Common myeloid progenitor, CD34-positive (primary cell): ENCODE measurements at regions not wholly inside any gene's neighbourhood (a gene's known extent, or its start where the extent isn't known, plus 50 kb on each side); places are given as distances from the start of the nearest gene placed in this dataset.

Experiments
- CTCF ChIA-PET: fragments of 350-600 bp; sonication (Branson Sonifier 250); formaldehyde crosslinking; loops from one replicate; lab custom pipeline; 2021; ENCODE audit warnings: antibody characterized with exemption; lab: Charles Lee
- POLR2A ChIA-PET: fragments of 350-600 bp; sonication (Branson Sonifier 250); formaldehyde crosslinking; loops from one replicate; lab custom pipeline; 2021; ENCODE audit warnings: antibody characterized with exemption; lab: Charles Lee
- DNase-seq, 3 donors: peaks; one replicate each; pipeline versions ENCODE4 v3.0.0 to v3.0.0-alpha.2; 2013
- H3K27ac ChIP-seq, 2 experiments: 1 replicate in 1 of 2; 2 replicates in 1 of 2; pipeline ENCODE4 v1.7.0; 2013; ENCODE audit warnings: inconsistent platforms in 2 of 2, low read length in 2 of 2, mild to moderate bottlenecking in 2 of 2, low read depth in 1 of 2, moderate library complexity in 1 of 2; ENCODE audit not compliant: severe bottlenecking in 2 of 2, insufficient read depth in 1 of 2, poor library complexity in 1 of 2
- H3K27me3 ChIP-seq, 5 experiments: replicated peaks in 2 of 5; 1 replicate in 3 of 5; 2 replicates in 2 of 5; pipeline versions ENCODE4 v1.6.1 to v1.7.0; 2013; ENCODE audit warnings: low read length in 4 of 5, mild to moderate bottlenecking in 2 of 5, moderate library complexity in 2 of 5, inconsistent platforms in 1 of 5; ENCODE audit not compliant: insufficient read depth in 5 of 5, control insufficient read depth in 4 of 5
- H3K36me3 ChIP-seq, 4 experiments: 1 replicate in 2 of 4; 2 replicates in 2 of 4; pipeline versions ENCODE4 v1.6.1 to v1.7.0; 2013; ENCODE audit warnings: low read length in 3 of 4, control low read depth in 1 of 4, mild to moderate bottlenecking in 1 of 4; ENCODE audit not compliant: control insufficient read depth in 4 of 4, insufficient read depth in 4 of 4
- H3K4me1 ChIP-seq, 4 experiments: 1 replicate in 3 of 4; 2 replicates in 1 of 4; pipeline versions ENCODE4 v1.6.1 to v1.7.1; 2013; ENCODE audit warnings: low read length in 3 of 4, mild to moderate bottlenecking in 3 of 4, control low read depth in 1 of 4, inconsistent platforms in 1 of 4, moderate library complexity in 1 of 4; ENCODE audit not compliant: control insufficient read depth in 4 of 4, insufficient read depth in 4 of 4; ENCODE audit errors: control extremely low read depth in 1 of 4
- H3K4me3 ChIP-seq, 7 experiments: 1 replicate in 4 of 7; 2 replicates in 3 of 7; pipeline versions ENCODE4 v1.5.1 to v1.7.0; 2013; ENCODE audit warnings: mild to moderate bottlenecking in 7 of 7, low read length in 6 of 7, moderate library complexity in 6 of 7, inconsistent platforms in 2 of 7, low read depth in 2 of 7, control low read depth in 1 of 7; ENCODE audit not compliant: insufficient read depth in 4 of 7, control insufficient read depth in 1 of 7; ENCODE audit errors: extremely low read depth in 1 of 7
- H3K9me3 ChIP-seq, 5 experiments: 1 replicate in 4 of 5; 2 replicates in 1 of 5; pipeline versions ENCODE4 v1.6.1 to v1.7.1; 2013; ENCODE audit warnings: low read length in 4 of 5, mild to moderate bottlenecking in 2 of 5, inconsistent platforms in 1 of 5, low read depth in 1 of 5, moderate library complexity in 1 of 5; ENCODE audit not compliant: control insufficient read depth in 4 of 5, insufficient read depth in 2 of 5; ENCODE audit errors: control extremely low read depth in 1 of 5
- WGBS: methylation state at CpG from one replicate; pipeline ENCODE4 v1.1.5; 2013; ENCODE audit not compliant: insufficient coverage; 5-methylcytosine and 5-hydroxymethylcytosine counted together

DNA sequence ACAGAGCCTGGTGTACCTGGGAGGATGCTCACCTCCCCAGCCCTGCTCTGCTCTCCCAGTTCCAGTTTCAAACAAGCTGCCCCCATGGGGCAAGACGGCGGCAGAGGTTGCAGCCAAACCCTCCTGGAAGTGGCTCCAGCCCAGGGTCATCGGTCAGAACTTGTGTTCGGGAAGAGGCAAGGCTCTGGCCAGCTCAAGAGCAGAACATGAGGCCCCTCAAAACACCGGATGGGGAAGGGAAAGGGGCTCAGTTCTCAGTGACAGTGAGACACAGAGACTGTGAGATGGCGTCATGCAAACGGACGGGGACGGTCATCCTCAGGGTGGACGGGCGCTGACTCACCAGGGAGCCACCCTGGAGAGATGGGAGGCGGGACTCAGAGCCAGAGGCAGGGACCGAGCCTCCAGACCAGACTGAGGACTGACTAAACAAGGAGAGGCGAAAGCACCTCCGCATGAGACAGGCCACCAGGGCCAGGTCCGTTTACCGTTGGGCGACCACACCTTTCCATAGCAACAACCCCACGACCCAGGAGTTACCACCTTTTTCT lies 63.9 kb upstream of the GALNT9 start:
- Histone ChIP-seq H3K36me3 (no peaks in the 10 kb centered on the region), H3K27me3 (peaks cover 0 to 75% (median 12%) of the 10 kb centered on the region in 5 experiments), H3K9me3 (no peaks in the 10 kb centered on the region), H3K27ac (no peak overlapping the region), H3K4me1 (peaks cover 0 to 5% (median 1%) of the 10 kb centered on the region in 4 experiments), H3K4me3 (no peak overlapping the region)
- POLR2A ChIA-PET: no interaction called here
- WGBS: 83% methylated on average over 19 of the region's 19 CpGs
- DNase-seq: no peak
- CTCF ChIA-PET: no interaction called here

DNA sequence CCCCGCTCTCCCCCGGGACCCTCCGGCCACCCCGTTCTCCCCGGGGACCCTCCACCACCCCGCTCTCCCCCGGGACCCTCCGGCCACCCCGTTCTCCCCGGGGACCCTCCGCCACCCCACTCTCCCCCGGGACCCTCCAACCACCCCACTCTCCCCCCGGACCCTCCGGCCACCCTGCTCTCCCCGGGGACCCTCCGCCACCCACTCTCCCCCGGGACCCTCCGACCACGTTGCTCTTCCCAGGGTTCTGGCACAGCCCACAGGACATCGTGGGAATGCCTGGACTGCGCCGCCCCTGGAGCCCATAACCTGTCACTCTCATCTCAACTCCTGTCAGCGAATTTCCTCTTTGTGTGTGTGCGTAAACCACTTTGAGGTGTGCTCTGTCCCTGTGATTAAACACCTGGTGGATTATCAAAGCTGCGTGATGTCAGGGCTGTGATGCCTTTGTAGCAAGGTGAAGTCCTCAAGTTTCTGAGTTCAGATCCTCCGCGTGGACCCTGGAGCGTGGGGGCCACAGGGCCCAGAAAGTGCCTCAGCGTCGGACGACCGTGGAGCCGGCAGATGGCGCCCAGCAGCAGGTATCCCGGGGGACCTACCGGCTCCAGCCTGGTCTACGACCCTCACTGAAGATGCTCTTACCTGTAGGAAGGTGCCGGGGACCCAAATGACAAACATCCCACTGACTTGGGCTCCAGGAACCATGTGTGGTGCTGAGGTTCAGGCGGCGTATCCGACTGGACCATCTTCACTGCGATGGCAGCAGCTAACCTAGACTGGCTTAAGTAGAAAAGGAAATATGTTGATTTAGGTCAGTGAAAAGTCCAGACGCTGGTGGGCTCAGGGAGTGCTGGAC lies 63.2 kb upstream of the GALNT9 start:
- DNase-seq: no peak
- Histone ChIP-seq H3K36me3 (no peaks in the 10 kb centered on the region), H3K27ac (no peak overlapping the region), H3K27me3 (peaks cover 0 to 73% (median 10%) of the 10 kb centered on the region in 5 experiments), H3K4me1 (peaks cover 0 to 5% (median 1%) of the 10 kb centered on the region in 4 experiments), H3K4me3 (no peak overlapping the region), H3K9me3 (no peaks in the 10 kb centered on the region)
- ChIA-PET CTCF (no interaction called here), POLR2A (no interaction called here)
- 76% methylated on average over 22 of the region's 43 CpGs for WGBS

DNA sequence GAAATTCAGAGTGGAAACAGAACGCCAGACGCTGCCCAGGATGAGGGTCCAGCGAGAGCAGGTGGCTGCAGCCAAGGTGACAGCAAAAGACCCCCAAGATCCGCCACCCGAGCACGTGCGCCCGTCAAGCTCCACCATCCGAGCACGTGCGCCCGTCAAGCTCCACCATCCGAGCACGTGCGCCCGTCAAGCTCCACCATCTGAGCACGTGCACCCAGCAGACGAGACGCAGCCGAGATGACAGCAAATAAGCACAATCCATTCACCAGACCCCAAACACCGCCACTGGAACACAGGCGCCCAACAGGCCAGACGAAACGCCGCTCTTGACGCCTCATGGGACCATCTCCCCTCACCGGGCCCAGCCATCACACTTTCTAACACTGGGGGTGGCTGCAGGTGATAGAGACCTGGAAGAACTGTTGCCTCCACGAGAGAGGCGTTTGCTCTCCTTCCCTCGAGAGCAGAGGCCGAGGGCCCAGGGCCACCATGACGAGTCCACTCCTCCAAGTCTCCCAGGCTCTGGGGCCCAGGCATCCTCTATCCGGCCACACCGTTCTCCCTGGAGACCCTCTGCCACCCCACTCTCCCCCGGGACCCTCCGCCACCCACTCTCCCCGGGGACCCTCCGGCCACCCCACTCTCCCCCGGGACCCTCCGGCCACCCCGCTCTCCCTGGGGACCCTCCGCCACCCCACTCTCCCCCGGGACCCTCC lies 62.1 kb upstream of the GALNT9 start:
- H3K36me3 ChIP-seq: no peaks in the 10 kb centered on the region
- 92% methylated on average over 34 of the region's 43 CpGs for WGBS
- POLR2A ChIA-PET: no interaction called here
- CTCF ChIA-PET: no interaction called here
- H3K9me3 ChIP-seq: no peaks in the 10 kb centered on the region
- H3K4me1 ChIP-seq: peaks cover 0 to 5% (median 1%) of the 10 kb centered on the region in 4 experiments
- no peak overlapping the region for H3K4me3 ChIP-seq
- DNase-seq: no peak
- H3K27ac ChIP-seq: no peak overlapping the region
- peaks cover 0 to 72% (median 10%) of the 10 kb centered on the region in 5 experiments for H3K27me3 ChIP-seq

DNA sequence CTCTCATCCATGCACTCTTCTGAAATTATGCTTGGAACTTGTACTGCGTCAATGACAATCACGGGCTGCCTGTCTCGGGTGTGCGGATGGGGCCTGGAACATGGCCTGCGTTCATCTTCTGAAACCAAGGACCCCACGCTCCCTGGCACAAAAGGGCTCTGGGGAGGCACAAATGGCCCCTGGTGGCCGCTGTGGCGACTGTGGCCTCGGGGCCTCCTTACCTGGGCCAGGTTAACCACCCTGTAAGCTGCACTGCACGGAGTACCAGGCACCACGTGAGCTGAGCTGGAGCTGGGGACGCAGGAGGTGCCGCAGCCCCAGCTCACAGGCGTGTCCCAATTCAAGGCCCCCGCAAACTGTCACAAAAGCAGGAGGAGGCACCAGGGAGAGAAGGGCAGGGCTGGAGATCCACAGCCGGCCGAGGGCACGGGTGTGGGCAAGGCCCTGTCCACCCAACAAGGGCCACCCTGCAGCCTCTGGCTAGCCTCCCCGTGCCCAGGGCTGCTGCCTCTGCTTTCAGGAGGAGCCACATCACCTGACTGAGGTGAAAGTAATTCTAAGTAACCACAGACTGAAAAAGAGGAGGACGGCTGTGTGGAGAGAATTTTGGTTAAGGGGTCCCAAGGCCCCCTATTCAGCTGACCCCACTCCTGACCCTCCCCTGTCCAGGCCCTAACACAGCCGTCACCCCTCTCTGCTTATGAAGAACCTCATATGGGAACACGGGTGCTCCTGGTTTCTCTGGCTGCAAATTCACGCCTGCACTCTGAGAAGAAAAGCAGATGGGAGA lies 61.1 kb upstream of the GALNT9 start:
- H3K9me3 ChIP-seq: no peaks in the 10 kb centered on the region
- WGBS: 95% methylated on average over 21 of the region's 23 CpGs
- POLR2A ChIA-PET: no interaction called here
- H3K27ac ChIP-seq: no peak overlapping the region
- CTCF ChIA-PET: no interaction called here
- no peak overlapping the region for H3K4me3 ChIP-seq
- peaks cover under 1 to 73% (median 13%) of the 10 kb centered on the region in 5 experiments for H3K27me3 ChIP-seq
- H3K36me3 ChIP-seq: no peaks in the 10 kb centered on the region
- H3K4me1 ChIP-seq: peaks cover 0 to 5% (median 0%) of the 10 kb centered on the region in 4 experiments
- DNase-seq: no peak

DNA sequence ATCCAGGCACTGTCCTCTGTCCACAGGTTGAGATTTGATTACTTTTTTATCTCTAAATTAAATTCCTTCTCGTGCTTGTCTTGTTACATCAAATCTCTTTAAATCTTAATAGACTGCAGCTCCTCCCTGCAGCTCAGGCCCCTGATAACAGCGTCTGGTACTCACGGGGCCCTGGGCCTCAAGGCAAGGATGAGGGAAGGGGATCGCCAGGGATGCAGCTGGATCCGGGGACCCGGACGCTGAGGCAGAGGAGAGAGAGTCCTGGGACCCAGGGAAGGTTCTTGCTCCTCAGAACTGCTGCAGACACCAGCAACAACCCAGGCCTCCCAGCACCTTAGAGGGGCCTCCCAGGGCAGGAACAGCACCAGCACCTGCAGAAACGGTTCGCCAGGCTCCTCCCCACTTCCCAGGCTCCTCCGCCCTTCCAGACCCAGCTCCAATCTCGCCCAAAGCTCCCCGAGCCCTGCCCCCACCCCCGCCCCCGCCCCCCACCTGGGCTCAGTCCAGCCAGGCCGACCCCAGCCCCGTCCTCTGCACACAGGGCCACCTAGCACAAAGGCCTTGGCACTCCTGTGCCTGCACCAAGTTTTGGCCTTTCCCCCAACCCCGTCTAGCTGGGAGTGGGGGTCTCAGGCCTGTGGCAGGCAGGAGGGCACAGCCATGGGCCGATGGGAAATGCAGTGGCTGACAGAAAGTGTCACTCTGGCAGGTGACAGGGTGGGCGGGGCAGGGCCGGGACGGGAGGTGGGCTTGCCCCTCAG lies 60.3 kb upstream of the GALNT9 start:
- WGBS: 61% methylated on average over 12 of the region's 21 CpGs
- POLR2A ChIA-PET: no interaction called here
- H3K27me3 ChIP-seq: peaks cover 5 to 75% (median 17%) of the 10 kb centered on the region in 5 experiments
- H3K4me1 ChIP-seq: peaks cover 0 to 5% (median 0%) of the 10 kb centered on the region in 4 experiments
- no peaks in the 10 kb centered on the region for H3K9me3 ChIP-seq
- H3K36me3 ChIP-seq: no peaks in the 10 kb centered on the region
- no peak overlapping the region for H3K27ac ChIP-seq
- CTCF ChIA-PET: no interaction called here
- H3K4me3 ChIP-seq: no peak overlapping the region
- no peak for DNase-seq

DNA sequence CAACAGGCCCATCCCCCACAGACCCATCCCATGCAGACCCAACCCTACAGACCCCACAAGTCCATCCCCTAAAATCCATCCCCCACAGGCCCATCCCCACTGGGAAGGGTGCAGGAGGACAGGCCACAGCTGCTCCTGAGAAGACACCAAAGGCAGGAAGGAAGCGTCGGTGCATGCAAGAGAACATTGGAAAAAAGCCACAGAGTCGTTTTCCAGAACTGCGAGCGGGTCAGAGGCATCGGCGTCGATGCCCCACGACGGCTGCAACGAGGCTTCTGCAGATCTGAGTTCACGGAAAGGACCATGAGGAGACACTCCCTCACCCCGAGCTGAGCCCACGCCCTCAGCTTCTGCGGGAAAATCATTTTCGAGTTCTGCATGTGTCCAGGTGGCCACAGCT lies 59.6 kb upstream of the GALNT9 start:
- H3K9me3 ChIP-seq: no peaks in the 10 kb centered on the region
- peaks cover 5 to 71% (median 17%) of the 10 kb centered on the region in 5 experiments for H3K27me3 ChIP-seq
- ChIA-PET CTCF (no interaction called here), POLR2A (no interaction called here)
- H3K4me3 ChIP-seq: no peak overlapping the region
- WGBS: 80% methylated on average over 16 of the region's 16 CpGs
- no peak overlapping the region for H3K27ac ChIP-seq
- peaks cover 0 to 5% (median 0%) of the 10 kb centered on the region in 4 experiments for H3K4me1 ChIP-seq
- no peak for DNase-seq
- no peaks in the 10 kb centered on the region for H3K36me3 ChIP-seq
